ENCODE measurements at regions not wholly inside any gene's neighbourhood (a gene's known extent, or its start where the extent isn't known, plus 50 kb on each side); places are given as distances from the start of the nearest gene placed in this dataset.

DNA sequence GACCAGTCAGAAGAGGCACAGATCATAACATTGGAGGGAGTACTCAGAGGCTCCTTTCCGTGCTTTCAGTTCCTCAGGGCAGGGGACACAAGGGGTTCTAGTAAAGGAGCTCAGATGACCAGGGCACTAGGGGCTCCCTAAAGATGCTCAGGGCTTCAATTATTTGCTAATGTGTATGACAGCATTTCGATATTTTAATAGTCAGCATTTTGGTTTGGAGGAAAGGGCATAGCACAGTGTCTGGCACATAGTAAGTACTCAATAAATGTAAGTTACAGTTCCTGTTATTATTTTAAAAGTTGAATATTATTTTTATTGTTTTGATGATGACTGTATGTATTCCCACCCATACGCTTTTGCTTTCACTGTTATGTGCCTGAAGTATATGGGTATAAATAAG lies 260.0 kb downstream of the REEP3 start:
- H3K9me3 ChIP-seq = no peaks in the 10 kb centered on the region
- TF ChIP-seq, protein P1, sequence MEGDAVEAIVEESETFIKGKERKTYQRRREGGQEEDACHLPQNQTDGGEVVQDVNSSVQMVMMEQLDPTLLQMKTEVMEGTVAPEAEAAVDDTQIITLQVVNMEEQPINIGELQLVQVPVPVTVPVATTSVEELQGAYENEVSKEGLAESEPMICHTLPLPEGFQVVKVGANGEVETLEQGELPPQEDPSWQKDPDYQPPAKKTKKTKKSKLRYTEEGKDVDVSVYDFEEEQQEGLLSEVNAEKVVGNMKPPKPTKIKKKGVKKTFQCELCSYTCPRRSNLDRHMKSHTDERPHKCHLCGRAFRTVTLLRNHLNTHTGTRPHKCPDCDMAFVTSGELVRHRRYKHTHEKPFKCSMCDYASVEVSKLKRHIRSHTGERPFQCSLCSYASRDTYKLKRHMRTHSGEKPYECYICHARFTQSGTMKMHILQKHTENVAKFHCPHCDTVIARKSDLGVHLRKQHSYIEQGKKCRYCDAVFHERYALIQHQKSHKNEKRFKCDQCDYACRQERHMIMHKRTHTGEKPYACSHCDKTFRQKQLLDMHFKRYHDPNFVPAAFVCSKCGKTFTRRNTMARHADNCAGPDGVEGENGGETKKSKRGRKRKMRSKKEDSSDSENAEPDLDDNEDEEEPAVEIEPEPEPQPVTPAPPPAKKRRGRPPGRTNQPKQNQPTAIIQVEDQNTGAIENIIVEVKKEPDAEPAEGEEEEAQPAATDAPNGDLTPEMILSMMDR (IDR thresholded peaks at IDR 0.05) = no peak
- TF ChIP-seq POLR2A (IDR thresholded peaks at IDR 0.05) = no peak
- no peak overlapping the region for H3K27ac ChIP-seq
- H3K4me1 ChIP-seq = no peaks in the 10 kb centered on the region
- DNase-seq = no peak
- H3K27me3 ChIP-seq = no peaks in the 10 kb centered on the region
- no peak overlapping the region for H3K4me3 ChIP-seq
- H3K36me3 ChIP-seq = no peaks in the 10 kb centered on the region

DNA sequence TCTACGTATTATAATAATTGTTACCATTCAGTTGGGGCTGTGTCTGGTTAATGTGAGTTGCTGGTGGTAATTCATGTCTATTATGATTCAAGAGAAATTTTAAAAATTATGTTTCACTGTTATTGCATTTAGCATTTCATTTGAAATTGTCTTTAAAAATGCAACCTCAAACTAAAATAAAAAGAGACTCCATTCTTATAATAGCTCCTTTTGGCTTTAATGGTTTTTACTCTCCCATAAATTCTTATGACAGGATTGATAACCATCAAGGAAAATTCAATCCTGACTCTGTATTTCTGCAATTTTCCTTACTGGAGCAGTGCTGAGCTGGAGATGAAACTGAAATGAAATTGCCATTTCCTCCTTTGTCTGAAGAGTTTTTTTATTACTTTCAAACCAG lies 262.7 kb downstream of the REEP3 start:
- H3K27me3 ChIP-seq = no peaks in the 10 kb centered on the region
- TF ChIP-seq, protein P1 (IDR thresholded peaks at IDR 0.05) = no peak
- TF ChIP-seq POLR2A (IDR thresholded peaks at IDR 0.05) = no peak
- DNase-seq = no peak
- H3K36me3 ChIP-seq = no peaks in the 10 kb centered on the region
- H3K4me3 ChIP-seq = no peak overlapping the region
- no peak overlapping the region for H3K27ac ChIP-seq
- no peaks in the 10 kb centered on the region for H3K4me1 ChIP-seq
- H3K9me3 ChIP-seq = no peaks in the 10 kb centered on the region

DNA sequence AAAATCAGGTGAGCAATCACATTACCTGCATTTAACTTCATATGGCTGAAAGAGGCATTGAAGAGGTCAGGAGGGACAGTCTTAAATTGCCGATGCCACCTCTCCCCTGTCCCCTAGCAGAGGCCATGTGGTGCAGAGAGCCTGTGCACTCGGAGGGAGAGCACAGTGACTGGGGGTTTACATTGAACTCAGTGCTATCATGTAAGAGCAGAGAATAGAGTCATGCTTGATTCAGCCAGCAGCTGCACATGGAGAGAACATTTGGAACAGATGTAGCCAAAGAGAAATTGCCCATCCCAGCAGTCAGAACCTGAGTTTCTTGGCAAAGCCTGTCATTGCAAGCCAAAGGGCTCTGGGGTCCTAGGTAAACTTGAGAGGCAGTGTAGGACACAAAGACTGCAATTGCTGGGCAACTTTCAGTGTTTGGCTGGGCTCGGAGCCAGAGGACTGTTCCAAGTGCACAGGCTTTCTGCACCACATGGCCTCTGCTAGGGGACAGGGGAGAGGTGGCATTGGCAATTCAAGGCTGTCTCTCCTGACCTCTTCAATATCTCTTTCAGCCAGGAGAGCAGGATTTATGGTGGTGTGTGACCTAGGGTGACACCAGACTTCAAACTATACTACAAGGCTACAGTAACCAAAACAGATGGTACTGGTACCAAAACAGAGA lies 267.1 kb downstream of the REEP3 start:
- Histone ChIP-seq H3K36me3 (no peaks in the 10 kb centered on the region), H3K9me3 (no peaks in the 10 kb centered on the region), H3K27me3 (no peaks in the 10 kb centered on the region), H3K4me1 (no peaks in the 10 kb centered on the region), H3K4me3 (no peak overlapping the region), H3K27ac (no peak overlapping the region)
- DNase-seq = no peak
- TF ChIP-seq POLR2A (IDR thresholded peaks at IDR 0.05) = no peak
- TF ChIP-seq, protein P1 (IDR thresholded peaks at IDR 0.05) = no peak

DNA sequence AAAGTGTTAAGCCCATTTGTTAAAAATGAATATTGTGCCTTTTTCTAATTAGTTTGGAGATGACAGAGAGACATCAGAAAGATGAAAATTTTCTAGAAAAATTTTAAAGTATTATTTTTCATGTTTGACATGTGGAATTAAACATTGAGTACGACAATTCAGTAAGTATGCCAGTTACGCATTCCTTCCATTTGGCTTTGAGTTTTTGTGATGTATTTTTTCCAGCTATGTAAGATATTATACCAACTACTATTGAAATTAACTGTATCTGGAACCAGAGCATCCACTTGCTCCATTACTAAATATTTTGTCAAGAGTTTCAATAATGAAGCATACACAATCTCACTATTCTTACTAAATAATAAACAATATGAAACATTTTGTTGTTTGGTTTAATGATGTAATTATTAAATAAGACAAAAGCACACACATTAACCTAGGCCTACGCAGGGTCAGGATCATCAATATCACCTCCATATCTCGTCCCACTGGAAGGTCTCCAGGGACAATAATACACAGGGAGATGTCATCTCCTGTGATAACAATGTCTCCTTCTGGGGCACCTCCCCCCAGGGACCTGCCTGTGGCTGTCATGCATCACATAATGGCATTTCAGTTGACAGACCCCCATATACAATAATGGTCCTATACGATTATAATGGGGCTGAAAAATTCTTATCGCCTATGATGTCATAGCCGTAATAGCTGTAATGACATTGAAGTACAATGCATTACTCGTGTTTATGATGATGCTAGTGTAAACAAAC lies 274.1 kb downstream of the REEP3 start:
- no peaks in the 10 kb centered on the region for H3K9me3 ChIP-seq
- no peak overlapping the region for H3K27ac ChIP-seq
- no peak for TF ChIP-seq POLR2A (IDR thresholded peaks at IDR 0.05)
- TF ChIP-seq, protein P1 (IDR thresholded peaks at IDR 0.05) = no peak
- no peak for DNase-seq
- no peaks in the 10 kb centered on the region for H3K36me3 ChIP-seq
- H3K27me3 ChIP-seq = no peaks in the 10 kb centered on the region
- H3K4me1 ChIP-seq = no peaks in the 10 kb centered on the region
- H3K4me3 ChIP-seq = no peak overlapping the region

DNA sequence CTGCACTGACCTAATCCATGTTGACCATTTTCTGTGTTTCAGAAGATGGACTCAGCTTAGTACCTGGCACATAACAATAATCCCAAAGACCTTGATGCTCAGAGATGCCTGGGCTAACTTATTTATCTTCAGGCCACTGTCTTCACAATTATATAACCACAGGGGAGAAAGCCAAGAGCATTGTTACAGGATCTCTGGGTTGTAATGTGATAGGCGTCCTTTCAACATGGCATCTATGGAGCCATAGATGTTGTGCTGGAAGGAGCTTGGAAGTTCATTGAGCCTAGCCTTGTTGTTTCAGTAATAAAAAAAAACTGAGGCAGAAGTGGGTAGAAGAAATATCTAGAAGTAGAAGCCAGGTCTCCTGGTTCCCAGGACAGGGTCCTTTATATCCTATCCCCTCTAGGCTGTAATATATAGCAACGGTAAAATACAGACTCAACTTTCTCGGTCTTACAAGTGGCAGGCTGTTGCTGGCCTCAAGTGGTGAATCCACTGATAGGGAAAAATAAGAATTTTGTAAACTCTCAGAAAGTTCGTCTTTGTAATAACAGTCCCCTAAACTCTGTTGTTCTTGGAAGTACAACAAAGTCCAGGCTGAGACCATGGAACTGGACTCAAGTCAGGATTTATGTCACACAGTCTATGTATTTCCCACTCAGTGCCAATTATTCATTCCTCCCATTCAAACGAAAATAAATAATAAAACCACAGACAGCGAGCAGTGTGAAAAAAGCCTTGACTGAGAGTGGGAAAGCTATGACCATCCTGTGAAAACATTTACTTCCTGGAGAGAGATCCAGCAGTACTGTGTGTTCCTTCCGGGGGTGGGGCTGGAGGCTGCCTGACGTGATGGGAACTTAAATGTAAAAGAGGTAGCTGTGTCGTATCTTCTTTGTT lies 277.6 kb downstream of the REEP3 start:
- Histone ChIP-seq H3K27ac (peak overlapping the region in 2 of 4 donors; percentile 3 to 46), H3K36me3 (no peaks in the 10 kb centered on the region), H3K27me3 (no peaks in the 10 kb centered on the region), H3K4me3 (no peak overlapping the region), H3K4me1 (no peaks in the 10 kb centered on the region), H3K9me3 (no peaks in the 10 kb centered on the region)
- peak in 1 of 3 donors; percentile 61 for DNase-seq
- no peak for TF ChIP-seq POLR2A (IDR thresholded peaks at IDR 0.05)
- TF ChIP-seq, protein P1 (IDR thresholded peaks at IDR 0.05) = no peak

Data from Peyer's patch (tissue), 4 donors.